PFSK-1 (cell line): ENCODE measurements at regions not wholly inside any gene's neighbourhood (a gene's known extent, or its start where the extent isn't known, plus 50 kb on each side); places are given as distances from the start of the nearest gene placed in this dataset.

Experiments used
- POLR2AphosphoS5 ChIP-seq: IDR thresholded peaks from 2 replicates; pipeline ENCODE4 v1.6.1; 2012; ENCODE audit warnings: low read depth, mild to moderate bottlenecking, control low read depth, low read length, moderate library complexity
- REST ChIP-seq, 2 experiments: IDR thresholded peaks; 2 replicates each; pipeline versions ENCODE4 v1.6.1 to v1.8.0; 2011 to 2012; ENCODE audit warnings: low read depth in 2 of 2, low read length in 2 of 2, control low read depth in 1 of 2, inconsistent platforms in 1 of 2, mild to moderate bottlenecking in 1 of 2, moderate library complexity in 1 of 2; ENCODE audit not compliant: insufficient read depth in 1 of 2

GRCh38 chr22:49076300-49077035, 751.2 kb downstream of the BRD1 start:
- TF ChIP-seq POLR2AphosphoS5 (no peak), REST (IDR thresholded peaks at IDR 0.05; ENCODE audit: insufficient read depth in 1 of 2, low read depth in 2 of 2, low read length in 2 of 2) (no peak)
